ENCODE measurements at regions not wholly inside any gene's neighbourhood (a gene's known extent, or its start where the extent isn't known, plus 50 kb on each side); places are given as distances from the start of the nearest gene placed in this dataset.

- TF ChIP-seq, protein P1, sequence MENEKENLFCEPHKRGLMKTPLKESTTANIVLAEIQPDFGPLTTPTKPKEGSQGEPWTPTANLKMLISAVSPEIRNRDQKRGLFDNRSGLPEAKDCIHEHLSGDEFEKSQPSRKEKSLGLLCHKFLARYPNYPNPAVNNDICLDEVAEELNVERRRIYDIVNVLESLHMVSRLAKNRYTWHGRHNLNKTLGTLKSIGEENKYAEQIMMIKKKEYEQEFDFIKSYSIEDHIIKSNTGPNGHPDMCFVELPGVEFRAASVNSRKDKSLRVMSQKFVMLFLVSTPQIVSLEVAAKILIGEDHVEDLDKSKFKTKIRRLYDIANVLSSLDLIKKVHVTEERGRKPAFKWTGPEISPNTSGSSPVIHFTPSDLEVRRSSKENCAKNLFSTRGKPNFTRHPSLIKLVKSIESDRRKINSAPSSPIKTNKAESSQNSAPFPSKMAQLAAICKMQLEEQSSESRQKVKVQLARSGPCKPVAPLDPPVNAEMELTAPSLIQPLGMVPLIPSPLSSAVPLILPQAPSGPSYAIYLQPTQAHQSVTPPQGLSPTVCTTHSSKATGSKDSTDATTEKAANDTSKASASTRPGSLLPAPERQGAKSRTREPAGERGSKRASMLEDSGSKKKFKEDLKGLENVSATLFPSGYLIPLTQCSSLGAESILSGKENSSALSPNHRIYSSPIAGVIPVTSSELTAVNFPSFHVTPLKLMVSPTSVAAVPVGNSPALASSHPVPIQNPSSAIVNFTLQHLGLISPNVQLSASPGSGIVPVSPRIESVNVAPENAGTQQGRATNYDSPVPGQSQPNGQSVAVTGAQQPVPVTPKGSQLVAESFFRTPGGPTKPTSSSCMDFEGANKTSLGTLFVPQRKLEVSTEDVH (IDR thresholded peaks at IDR 0.05; ENCODE audit: low read depth, partially characterized antibody), result no peak
- TF ChIP-seq ATF7 (IDR thresholded peaks at IDR 0.05; ENCODE audit: low read depth) (no peak), SMC3 (IDR thresholded peaks at IDR 0.05; ENCODE audit: borderline replicate concordance, low read length) (no peak), NBN (IDR thresholded peaks at IDR 0.05) (no peak), ZNF24 (IDR thresholded peaks at IDR 0.05) (peak; percentile 38; the same call in 1 of the 2 replicates), MTA2 (IDR thresholded peaks at IDR 0.05; ENCODE audit: low read depth) (no peak), CHD4 (IDR thresholded peaks at IDR 0.05) (no peak), CHD1 (IDR thresholded peaks at IDR 0.05; ENCODE audit: low read depth, low read length) (no peak), NFXL1 (IDR thresholded peaks at IDR 0.05; ENCODE audit: borderline replicate concordance) (no peak)
- no peak overlapping the region for H2AFZ ChIP-seq (ENCODE audit: control insufficient read depth, low read depth, low read length)
- H4K20me1 ChIP-seq (ENCODE audit: control insufficient read depth, insufficient read depth), result no peaks in the 10 kb centered on the region
- H3K9me3 ChIP-seq (replicated peaks; ENCODE audit: control insufficient read depth, insufficient read depth, low read length), result no peaks in the 10 kb centered on the region
- ChIA-PET SMC1A (ENCODE audit: uncharacterized antibody, unreplicated experiment) (no interaction called here), RAD21 (ENCODE audit: unreplicated experiment) (no interaction called here), POLR2A (no interaction called here), CTCF (no interaction called here)
- intact Hi-C loops (cut with micrococcal nuclease; ENCODE audit: unreplicated experiment) (no loop called here), in situ Hi-C loops (cut with MboI) (no loop called here)
- H3K4me2 ChIP-seq (ENCODE audit: control insufficient read depth, insufficient read depth), result no peak overlapping the region
- H3K79me2 ChIP-seq (ENCODE audit: control insufficient read depth, insufficient read depth, low read length), result no peaks in the 10 kb centered on the region
- ATAC-seq (no peak), FAIRE-seq (no peak), DNase-seq (ENCODE audit: low read depth, low spot score) (no peak)
- H3K36me3 ChIP-seq (ENCODE audit: control insufficient read depth in 2 of 2, insufficient read depth in 2 of 2, low read length in 1 of 2), result no peaks in the 10 kb centered on the region
- 0% methylated on average over 2 of the region's 2 CpGs for WGBS (ENCODE audit: insufficient coverage, insufficient replicate concordance, low lambda C conversion rate, missing lambda C conversion rate)
- H3K4me1 ChIP-seq (ENCODE audit: control insufficient read depth, insufficient read depth, low read length), result no peaks in the 10 kb centered on the region
- H3K27me3 ChIP-seq (replicated peaks in 1 of 2; ENCODE audit: control insufficient read depth in 2 of 2, insufficient read depth in 2 of 2, low read length in 1 of 2), result peaks cover 0 to 3% of the 10 kb centered on the region in 2 experiments; a peak in 3 of 4 replicates
- H3K4me3 ChIP-seq, result no peak overlapping the region
- BruUV-seq (replicated peaks), result no TSS peak
- no peak overlapping the region for H3K9ac ChIP-seq (ENCODE audit: control insufficient read depth, insufficient read depth, low read length)
- no peak overlapping the region for H3K27ac ChIP-seq (ENCODE audit: control insufficient read depth, insufficient read depth)
Measured at GRCh38 chrX:68997911-68998310, 167.3 kb downstream of the PJA1 start.

All from GM12878 (cell line).